H9 (cell line): ENCODE measurements at regions not wholly inside any gene's neighbourhood (a gene's known extent, or its start where the extent isn't known, plus 50 kb on each side); places are given as distances from the start of the nearest gene placed in this dataset.

ENCODE experiments used
- DNase-seq: peaks from one replicate; pipeline ENCODE4 v3.0.0-alpha.2; 2017
- H2AFZ ChIP-seq: one replicate; pipeline ENCODE4 v1.6.1; 2013; ENCODE audit warnings: mild to moderate bottlenecking, low read length, control low read depth, moderate library complexity
- H2AK5ac ChIP-seq: 2 replicates; pipeline ENCODE4 v1.6.1; 2013; ENCODE audit warnings: low read length, control low read depth, mixed read lengths; ENCODE audit not compliant: insufficient read length
- H2BK120ac ChIP-seq: one replicate; pipeline ENCODE4 v1.6.1; 2013; ENCODE audit warnings: low read depth, mild to moderate bottlenecking, low read length, control low read depth, inconsistent platforms; ENCODE audit not compliant: poor library complexity, severe bottlenecking
- H2BK12ac ChIP-seq: 2 replicates; pipeline ENCODE4 v1.6.1; 2013; ENCODE audit warnings: low read length, control low read depth, mixed read lengths, low read depth; ENCODE audit not compliant: insufficient read length
- H2BK15ac ChIP-seq: 2 replicates; pipeline ENCODE4 v1.6.1; 2013; ENCODE audit warnings: low read depth, low read length, control low read depth
- H2BK20ac ChIP-seq: one replicate; pipeline ENCODE4 v1.6.1; 2013; ENCODE audit warnings: low read depth, mild to moderate bottlenecking, low read length, control low read depth, inconsistent platforms; ENCODE audit not compliant: poor library complexity, severe bottlenecking
- H2BK5ac ChIP-seq: 2 replicates; pipeline ENCODE4 v1.6.1; 2013; ENCODE audit warnings: low read length, control low read depth, mixed read lengths; ENCODE audit not compliant: insufficient read length
- H3K14ac ChIP-seq: 2 replicates; pipeline ENCODE4 v1.6.1; 2013; ENCODE audit warnings: low read length, control low read depth; ENCODE audit not compliant: insufficient read depth
- H3K18ac ChIP-seq: 2 replicates; pipeline ENCODE4 v1.6.1; 2013; ENCODE audit warnings: low read depth, mild to moderate bottlenecking, mixed read lengths, low read length, control low read depth; ENCODE audit not compliant: insufficient read length
- H3K23ac ChIP-seq: 2 replicates; pipeline ENCODE4 v1.6.1; 2013; ENCODE audit warnings: low read length, control low read depth, mixed read lengths, low read depth; ENCODE audit not compliant: insufficient read length
- H3K23me2 ChIP-seq: 2 replicates; pipeline ENCODE4 v1.6.1; 2013; ENCODE audit warnings: low read depth, mild to moderate bottlenecking, mixed read lengths, low read length, control low read depth; ENCODE audit not compliant: insufficient read length, poor library complexity, severe bottlenecking
- H3K27ac ChIP-seq: 2 replicates; pipeline ENCODE4 v1.5.1; 2013; ENCODE audit warnings: low read length, control low read depth, mixed read lengths, low read depth; ENCODE audit not compliant: insufficient read length
- H3K27me3 ChIP-seq: 2 replicates; pipeline ENCODE4 v1.6.1; 2013; ENCODE audit warnings: low read length, control low read depth, inconsistent platforms; ENCODE audit not compliant: insufficient read depth
- H3K4ac ChIP-seq: 2 replicates; pipeline ENCODE4 v1.6.1; 2013; ENCODE audit warnings: low read depth, mild to moderate bottlenecking, control low read depth, inconsistent platforms, low read length, moderate library complexity
- H3K4me1 ChIP-seq: 2 replicates; pipeline ENCODE4 v1.6.1; 2013; ENCODE audit warnings: low read length, control low read depth, inconsistent platforms; ENCODE audit not compliant: insufficient read depth
- H3K4me2 ChIP-seq: 2 replicates; pipeline ENCODE4 v1.6.1; 2013; ENCODE audit warnings: low read length, control low read depth, mixed read lengths; ENCODE audit not compliant: insufficient read length, insufficient read depth
- H3K56ac ChIP-seq: 2 replicates; pipeline ENCODE4 v1.6.1; 2013; ENCODE audit warnings: low read depth, mild to moderate bottlenecking, mixed read lengths, low read length, control low read depth; ENCODE audit not compliant: insufficient read length
- H3K79me1 ChIP-seq: 2 replicates; pipeline ENCODE4 v1.6.1; 2013; ENCODE audit warnings: low read depth, mild to moderate bottlenecking, moderate library complexity, low read length, control low read depth, inconsistent platforms; ENCODE audit not compliant: insufficient read depth, poor library complexity, severe bottlenecking
- H3K79me2 ChIP-seq: 2 replicates; pipeline ENCODE4 v1.6.1; 2013; ENCODE audit warnings: low read length, control low read depth, inconsistent platforms; ENCODE audit not compliant: insufficient read depth
- H3K9ac ChIP-seq: 2 replicates; pipeline ENCODE4 v1.6.1; 2013; ENCODE audit warnings: low read length, control low read depth, mixed read lengths; ENCODE audit not compliant: insufficient read length; ENCODE audit errors: extremely low read depth
- H3K9me3 ChIP-seq: one replicate; pipeline ENCODE4 v1.6.1; 2013; ENCODE audit warnings: low read depth, low read length, inconsistent platforms; ENCODE audit not compliant: control insufficient read depth
- H3T11ph ChIP-seq: one replicate; pipeline ENCODE4 v1.6.1; 2013; ENCODE audit warnings: mild to moderate bottlenecking, low read length, control low read depth, inconsistent platforms
- H4K20me1 ChIP-seq: one replicate; pipeline ENCODE4 v1.6.1; 2013; ENCODE audit not compliant: control insufficient read depth, insufficient read length, insufficient read depth
- H4K5ac ChIP-seq: 2 replicates; pipeline ENCODE4 v1.6.1; 2013; ENCODE audit warnings: low read depth, mild to moderate bottlenecking, mixed read lengths, low read length, control low read depth; ENCODE audit not compliant: insufficient read length
- H4K8ac ChIP-seq: replicated peaks from 2 replicates; pipeline ENCODE4 v1.6.1; 2013; ENCODE audit warnings: low read length, control low read depth, mixed read lengths, low read depth; ENCODE audit not compliant: insufficient read length
- H4K91ac ChIP-seq: 2 replicates; pipeline ENCODE4 v1.6.1; 2013; ENCODE audit warnings: low read depth, mild to moderate bottlenecking, moderate library complexity, mixed read lengths, low read length, control low read depth; ENCODE audit not compliant: insufficient read length
- H3K27ac Mint-ChIP-seq, 3 experiments: 2 replicates in 2 of 3; 3 replicates in 1 of 3; pipeline ENCODE4 v1.8.0; 2020 to 2021; ENCODE audit warnings: mixed read lengths in 3 of 3, mild to moderate bottlenecking in 1 of 3, moderate library complexity in 1 of 3
- H3K27me3 Mint-ChIP-seq: 2 replicates; pipeline ENCODE4 v1.8.0; 2021; ENCODE audit warnings: low read depth, mild to moderate bottlenecking, moderate library complexity, mixed read lengths
- H3K36me3 Mint-ChIP-seq, 3 experiments: 2 replicates in 2 of 3; 3 replicates in 1 of 3; pipeline ENCODE4 v1.8.0; 2020 to 2021; ENCODE audit warnings: low read depth in 3 of 3, mixed read lengths in 3 of 3; ENCODE audit not compliant: insufficient read depth in 1 of 3
- H3K4me1 Mint-ChIP-seq, 2 experiments: 2 replicates each; pipeline ENCODE4 v1.8.0; 2020; ENCODE audit warnings: mixed read lengths in 2 of 2
- H3K4me3 Mint-ChIP-seq, 2 experiments: 2 replicates in 1 of 2; 3 replicates in 1 of 2; pipeline ENCODE4 v1.8.0; 2020 to 2021; ENCODE audit warnings: mild to moderate bottlenecking in 2 of 2, mixed read lengths in 2 of 2, moderate library complexity in 1 of 2
- H3K9me3 Mint-ChIP-seq, 2 experiments: 2 replicates in 1 of 2; 3 replicates in 1 of 2; pipeline ENCODE4 v1.8.0; 2020; ENCODE audit warnings: mild to moderate bottlenecking in 2 of 2, mixed read lengths in 2 of 2, moderate library complexity in 1 of 2
- CTCF ChIP-seq: fragments of 200-600 bp; sonication (generic); conservative IDR thresholded peaks from 3 replicates; pipeline ENCODE4 v1.8.0; 2021; ENCODE audit warnings: antibody characterized with exemption, mild to moderate bottlenecking
- WGBS: extraction: QIAGEN DNeasy Blood & Tissue Kit; methylation state at CpG from one replicate; pipeline ENCODE4 v1.1.7; 2013; ENCODE audit warnings: missing lambda C conversion rate, low lambda C conversion rate, mixed read lengths; ENCODE audit not compliant: insufficient read length; ENCODE audit errors: extremely low coverage; 5-methylcytosine and 5-hydroxymethylcytosine counted together

DNA sequence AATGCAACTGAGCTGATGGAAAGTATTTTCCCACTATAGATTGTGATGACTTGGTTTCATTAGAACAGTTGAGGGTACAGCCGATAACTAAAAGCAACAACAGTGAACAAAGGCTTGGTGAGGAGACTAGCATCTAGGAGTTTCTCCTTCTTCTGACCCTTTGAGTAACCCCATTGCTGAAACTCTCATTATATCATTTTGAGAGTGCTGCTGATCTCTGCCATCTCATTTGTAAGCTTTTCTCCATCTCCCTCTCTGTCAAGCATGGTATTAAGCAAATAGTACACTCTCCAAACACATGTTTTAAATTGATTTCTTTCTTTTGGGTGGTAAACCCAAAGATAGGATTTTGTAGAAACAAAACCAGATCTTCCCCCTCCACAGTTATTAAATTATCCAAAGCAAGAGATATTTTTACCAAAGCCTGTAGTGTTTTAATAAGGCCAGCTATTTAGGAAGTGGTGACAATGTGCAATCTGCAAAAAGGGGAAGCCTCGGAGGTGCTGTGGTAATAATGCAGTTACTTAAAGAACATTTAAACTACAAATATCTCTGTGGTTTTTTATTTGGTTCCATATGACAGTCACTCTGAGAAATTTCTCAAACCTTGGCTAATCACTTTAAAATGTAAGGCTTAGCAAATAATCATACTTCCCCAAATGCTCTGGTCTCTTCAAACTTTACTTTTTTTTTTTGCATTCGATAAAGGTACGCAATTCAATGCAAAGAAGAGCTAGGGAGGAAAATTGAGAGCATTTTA lies 287.5 kb downstream of the HLX start:
- no peak overlapping the region for H3K27ac ChIP-seq
- H2BK120ac ChIP-seq, result no peak overlapping the region
- H2BK20ac ChIP-seq, result no peak overlapping the region
- Mint-ChIP-seq H3K27me3 (no peaks in the 10 kb centered on the region), H3K27ac (no peak overlapping the region; a peak in 1 of 7 replicates), H3K36me3 (peaks cover 0 to 15% (median 3%) of the 10 kb centered on the region in 3 experiments; a peak in 5 of 7 replicates), H3K4me1 (peaks cover 48 to 62% of the 10 kb centered on the region in 2 experiments), H3K4me3 (no peak overlapping the region), H3K9me3 (peaks cover 6 to 10% of the 10 kb centered on the region in 2 experiments)
- H2BK15ac ChIP-seq, result no peak overlapping the region
- H4K5ac ChIP-seq, result no peak overlapping the region
- no CpG with 5 or more reads among the region's 4 CpGs for WGBS
- no peak overlapping the region for H2BK12ac ChIP-seq
- H3K79me1 ChIP-seq, result no peaks in the 10 kb centered on the region
- no peak overlapping the region for H4K8ac ChIP-seq
- DNase-seq, result no peak
- H3K27me3 ChIP-seq, result no peaks in the 10 kb centered on the region
- H3K4me1 ChIP-seq, result peaks cover 7% of the 10 kb centered on the region
- no peak overlapping the region for H4K91ac ChIP-seq
- H3K79me2 ChIP-seq, result no peaks in the 10 kb centered on the region
- no peaks in the 10 kb centered on the region for H3K23me2 ChIP-seq
- no peak overlapping the region for H3K56ac ChIP-seq
- H3K9ac ChIP-seq, result no peak overlapping the region
- TF ChIP-seq CTCF, result no peak
- H3K18ac ChIP-seq, result no peak overlapping the region
- H3T11ph ChIP-seq, result no peak overlapping the region
- no peak overlapping the region for H3K14ac ChIP-seq
- no peak overlapping the region for H3K4ac ChIP-seq
- H3K9me3 ChIP-seq, result no peaks in the 10 kb centered on the region
- H3K23ac ChIP-seq, result no peak overlapping the region
- H2BK5ac ChIP-seq, result no peak overlapping the region
- H4K20me1 ChIP-seq, result no peaks in the 10 kb centered on the region
- no peak overlapping the region for H2AK5ac ChIP-seq
- no peak overlapping the region for H3K4me2 ChIP-seq
- no peak overlapping the region for H2AFZ ChIP-seq
